GM23248 (cell line): ENCODE measurements at regions not wholly inside any gene's neighbourhood (a gene's known extent, or its start where the extent isn't known, plus 50 kb on each side); places are given as distances from the start of the nearest gene placed in this dataset.

Source experiments
- DNase-seq: peaks from one replicate; pipeline ENCODE4 v3.0.0-alpha.2; 2015
- H2AFZ ChIP-seq: fragments of 200-600 bp; sonication (generic); 2 replicates; pipeline ENCODE4 v1.6.1; 2016; ENCODE audit warnings: antibody characterized with exemption
- H3F3A ChIP-seq: fragments of 200-600 bp; sonication (generic); 2 replicates; pipeline ENCODE4 v1.6.1; 2016; ENCODE audit warnings: mild to moderate bottlenecking, antibody characterized with exemption, mixed run types; ENCODE audit not compliant: insufficient read depth
- H3K27ac ChIP-seq: fragments of 200-600 bp; sonication (generic); 2 replicates; pipeline ENCODE4 v1.5.1; 2016; ENCODE audit warnings: mild to moderate bottlenecking
- H3K27me3 ChIP-seq: fragments of 200-600 bp; sonication (generic); replicated peaks from 2 replicates; pipeline ENCODE4 v1.6.1; 2016; ENCODE audit warnings: mild to moderate bottlenecking; ENCODE audit not compliant: insufficient read depth
- H3K36me3 ChIP-seq: fragments of 200-600 bp; sonication (generic); 2 replicates; pipeline ENCODE4 v1.6.1; 2016; ENCODE audit warnings: low read depth, mild to moderate bottlenecking
- H3K4me1 ChIP-seq: fragments of 200-600 bp; sonication (generic); 2 replicates; pipeline ENCODE4 v1.6.1; 2016; ENCODE audit warnings: mild to moderate bottlenecking; ENCODE audit not compliant: insufficient read depth
- H3K4me2 ChIP-seq: fragments of 200-600 bp; sonication (generic); one replicate; pipeline ENCODE4 v1.6.1; 2016; ENCODE audit warnings: mild to moderate bottlenecking; ENCODE audit not compliant: unreplicated experiment
- H3K4me3 ChIP-seq: fragments of 200-600 bp; sonication (generic); 2 replicates; pipeline ENCODE4 v1.5.1; 2016; ENCODE audit warnings: mild to moderate bottlenecking
- H3K79me2 ChIP-seq: fragments of 200-600 bp; sonication (generic); 2 replicates; pipeline ENCODE4 v1.6.1; 2016; ENCODE audit warnings: mild to moderate bottlenecking; ENCODE audit not compliant: insufficient read depth
- H3K9ac ChIP-seq: fragments of 200-600 bp; sonication (generic); 2 replicates; pipeline ENCODE4 v1.6.1; 2016; ENCODE audit warnings: mild to moderate bottlenecking
- H3K9me2 ChIP-seq: fragments of 200-600 bp; sonication (generic); 2 replicates; pipeline ENCODE4 v1.6.1; 2016; ENCODE audit warnings: mixed run types, mild to moderate bottlenecking, moderate library complexity; ENCODE audit not compliant: insufficient read depth
- H3K9me3 ChIP-seq: fragments of 200-600 bp; sonication (generic); one replicate; pipeline ENCODE4 v1.6.1; 2017; ENCODE audit warnings: low read depth
- H4K20me1 ChIP-seq: fragments of 200-600 bp; sonication (generic); 2 replicates; pipeline ENCODE4 v1.6.0; 2016; ENCODE audit not compliant: insufficient read depth
- EZH2 ChIP-seq: fragments of 200-600 bp; sonication (generic); IDR thresholded peaks from 2 replicates; pipeline ENCODE4 v1.6.1; 2018; ENCODE audit warnings: antibody characterized with exemption, mild to moderate bottlenecking; ENCODE audit not compliant: insufficient read depth, poor library complexity, severe bottlenecking
- EZH2phosphoT487 ChIP-seq: fragments of 200-600 bp; sonication (generic); IDR thresholded peaks from 2 replicates; pipeline ENCODE4 v1.6.1; 2018; ENCODE audit warnings: antibody characterized with exemption, moderate library complexity, mild to moderate bottlenecking, low read depth; ENCODE audit not compliant: insufficient read depth
- WGBS, 2 experiments: methylation state at CpG; one replicate each; pipeline ENCODE4 v1.1.6; 2015 to 2017; ENCODE audit warnings: low lambda C conversion rate in 2 of 2, low coverage in 1 of 2; ENCODE audit errors: missing lambda C conversion rate in 2 of 2; 5-methylcytosine and 5-hydroxymethylcytosine counted together
- in situ Hi-C: fragments of 300-500 bp; cut with MboI; formaldehyde crosslinking; loops from 2 replicates; pipeline ENCODE4 v1.15.0; 2020

- 64 to 65% methylated on average over 2 of the region's 2 CpGs for WGBS, 2 experiments
- Histone ChIP-seq H3K4me2 (no peak overlapping the region), H3K9me3 (no peaks in the 10 kb centered on the region), H3K4me1 (no peaks in the 10 kb centered on the region), H3K27ac (no peak overlapping the region), H3K4me3 (no peak overlapping the region), H3K9me2 (no peaks in the 10 kb centered on the region), H3K79me2 (no peaks in the 10 kb centered on the region), H3K9ac (no peak overlapping the region), H2AFZ (no peak overlapping the region), H3K27me3 (peaks cover 48% of the 10 kb centered on the region), H3K36me3 (no peaks in the 10 kb centered on the region), H4K20me1 (no peaks in the 10 kb centered on the region), H3F3A (no peaks in the 10 kb centered on the region)
- TF ChIP-seq EZH2 (no peak), EZH2phosphoT487 (no peak)
- in situ Hi-C loops, result no loop called here
- DNase-seq, result no peak
These were observed 340.7 kb downstream of the DHX15 start for GRCh38 chr4:24243641-24244040.

DNA sequence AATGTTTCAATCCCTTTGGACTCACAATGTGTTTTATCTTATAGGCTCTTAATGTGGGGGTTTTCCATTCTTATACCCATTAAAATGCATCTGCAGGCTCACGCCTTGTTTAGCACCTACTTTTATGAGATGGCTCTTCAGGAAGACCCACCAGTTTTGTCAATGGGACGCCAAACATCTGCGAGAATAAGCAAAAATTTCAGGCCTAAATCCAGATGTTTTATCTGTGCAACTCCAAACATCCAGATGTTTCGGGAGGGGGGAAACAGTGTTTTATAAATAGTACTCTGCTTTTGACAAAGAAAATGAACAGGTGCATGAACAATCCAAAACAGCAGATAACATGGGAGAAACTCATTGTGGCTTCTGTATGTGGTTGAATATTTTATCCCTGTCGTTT lies 342.8 kb downstream of the DHX15 start:
- in situ Hi-C loops, result no loop called here
- H3K4me2 ChIP-seq, result no peak overlapping the region
- peaks cover 48% of the 10 kb centered on the region for H3K27me3 ChIP-seq
- H3F3A ChIP-seq, result no peaks in the 10 kb centered on the region
- 40 to 52% methylated on average over 5 of the region's 5 CpGs for WGBS, 2 experiments
- no peaks in the 10 kb centered on the region for H3K79me2 ChIP-seq
- no peaks in the 10 kb centered on the region for H3K9me2 ChIP-seq
- no peak overlapping the region for H2AFZ ChIP-seq
- TF ChIP-seq EZH2phosphoT487 (no peak), EZH2 (no peak)
- H3K27ac ChIP-seq, result no peak overlapping the region
- H3K4me3 ChIP-seq, result no peak overlapping the region
- H3K9me3 ChIP-seq, result no peaks in the 10 kb centered on the region
- H3K9ac ChIP-seq, result no peak overlapping the region
- no peaks in the 10 kb centered on the region for H3K4me1 ChIP-seq
- no peaks in the 10 kb centered on the region for H4K20me1 ChIP-seq
- DNase-seq, result no peak
- H3K36me3 ChIP-seq, result no peaks in the 10 kb centered on the region

DNA sequence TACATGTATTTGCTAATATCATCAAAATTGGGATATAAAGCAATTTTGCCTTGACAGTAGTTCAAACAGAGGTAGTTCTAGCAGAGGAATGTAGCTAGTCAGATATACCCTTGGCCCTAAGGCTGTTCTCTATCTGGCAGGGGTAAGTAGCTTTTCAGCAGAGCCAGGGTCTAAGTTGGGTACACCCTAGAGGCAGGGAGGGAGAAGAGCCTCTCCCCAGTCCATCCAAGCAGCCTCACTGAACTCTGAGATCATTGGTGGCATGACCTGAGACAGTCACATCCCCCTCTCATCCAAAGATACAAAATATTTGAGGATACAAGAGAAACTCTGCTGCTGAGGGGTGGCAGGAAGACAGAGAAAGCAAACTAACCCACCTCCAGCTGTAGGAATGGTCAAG lies 343.7 kb downstream of the DHX15 start:
- no peak overlapping the region for H3K9ac ChIP-seq
- H3K36me3 ChIP-seq, result no peaks in the 10 kb centered on the region
- in situ Hi-C loops, result no loop called here
- H3K27me3 ChIP-seq, result peaks cover 50% of the 10 kb centered on the region
- H3K4me1 ChIP-seq, result no peaks in the 10 kb centered on the region
- H3K4me3 ChIP-seq, result no peak overlapping the region
- no peaks in the 10 kb centered on the region for H4K20me1 ChIP-seq
- no peaks in the 10 kb centered on the region for H3K9me2 ChIP-seq
- H3K27ac ChIP-seq, result no peak overlapping the region
- H3K79me2 ChIP-seq, result no peaks in the 10 kb centered on the region
- H3F3A ChIP-seq, result no peaks in the 10 kb centered on the region
- no peak overlapping the region for H2AFZ ChIP-seq
- no peak overlapping the region for H3K4me2 ChIP-seq
- no peak for DNase-seq
- no peak for TF ChIP-seq EZH2
- no peak for TF ChIP-seq EZH2phosphoT487
- no peaks in the 10 kb centered on the region for H3K9me3 ChIP-seq

- TF ChIP-seq EZH2 (no peak), EZH2phosphoT487 (no peak)
- Histone ChIP-seq H3K9ac (no peak overlapping the region), H3K9me2 (no peaks in the 10 kb centered on the region), H3F3A (no peaks in the 10 kb centered on the region), H3K27me3 (peaks cover 34% of the 10 kb centered on the region), H3K4me1 (no peaks in the 10 kb centered on the region), H3K27ac (no peak overlapping the region), H3K36me3 (no peaks in the 10 kb centered on the region), H4K20me1 (no peaks in the 10 kb centered on the region), H3K9me3 (no peaks in the 10 kb centered on the region), H3K79me2 (no peaks in the 10 kb centered on the region), H3K4me3 (no peak overlapping the region), H2AFZ (no peak overlapping the region), H3K4me2 (no peak overlapping the region)
- WGBS, 2 experiments, result 68% methylated on average over 7 of the region's 7 CpGs
- no peak for DNase-seq
- in situ Hi-C loops, result no loop called here
These were observed 346.6 kb downstream of the DHX15 start for GRCh38 chr4:24237709-24238108.

DNA sequence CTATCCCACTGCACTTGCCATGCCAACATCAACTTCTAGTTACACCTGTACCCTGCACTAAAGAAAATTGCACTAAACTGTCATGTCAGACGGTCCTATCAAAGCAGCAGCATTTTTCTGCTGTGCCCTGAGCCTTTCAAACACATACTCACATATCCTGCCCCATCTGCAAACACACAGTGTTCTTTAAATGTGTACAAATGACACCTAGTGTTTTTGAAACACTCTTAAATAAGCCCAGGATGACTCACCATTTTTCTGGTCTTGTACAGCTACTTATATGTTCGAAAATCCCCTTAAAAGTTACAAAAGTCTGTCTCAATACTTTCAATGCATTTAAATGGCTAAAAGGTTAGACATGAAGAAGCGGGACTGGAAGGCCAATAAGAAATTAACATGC lies 346.7 kb upstream of the PPARGC1A start:
- no peaks in the 10 kb centered on the region for H3K9me3 ChIP-seq
- H3K27ac ChIP-seq, result no peak overlapping the region
- H3K9me2 ChIP-seq, result no peaks in the 10 kb centered on the region
- no peaks in the 10 kb centered on the region for H3K79me2 ChIP-seq
- no peaks in the 10 kb centered on the region for H3K36me3 ChIP-seq
- TF ChIP-seq EZH2 (no peak), EZH2phosphoT487 (no peak)
- H3K4me1 ChIP-seq, result no peaks in the 10 kb centered on the region
- H3K9ac ChIP-seq, result no peak overlapping the region
- in situ Hi-C loops, result no loop called here
- H3K4me2 ChIP-seq, result no peak overlapping the region
- no peaks in the 10 kb centered on the region for H3F3A ChIP-seq
- no peak overlapping the region for H2AFZ ChIP-seq
- DNase-seq, result no peak
- peaks cover 33% of the 10 kb centered on the region for H3K27me3 ChIP-seq
- WGBS, 2 experiments, result 46 to 56% methylated on average over 3 of the region's 3 CpGs
- H3K4me3 ChIP-seq, result no peak overlapping the region
- H4K20me1 ChIP-seq, result no peaks in the 10 kb centered on the region
